G401.6 (cell line): ENCODE measurements at regions not wholly inside any gene's neighbourhood (a gene's known extent, or its start where the extent isn't known, plus 50 kb on each side); places are given as distances from the start of the nearest gene placed in this dataset.

Experiments
- FAIRE-seq: peaks from 2 replicates; lab custom pipeline; 2012; peaks lifted over from hg19 to GRCh38; lab: Jason Lieb, UNC

- FAIRE-seq, result no peak
Measured at GRCh38 chr20:7716286-7716972, 223.8 kb downstream of the HAO1 start.

GRCh38 chr20:7722564-7722963 lies 217.7 kb downstream of the HAO1 start:
- FAIRE-seq, result no peak

- no peak for FAIRE-seq
Measured at GRCh38 chr20:7723284-7723683, 217.0 kb downstream of the HAO1 start.

DNA sequence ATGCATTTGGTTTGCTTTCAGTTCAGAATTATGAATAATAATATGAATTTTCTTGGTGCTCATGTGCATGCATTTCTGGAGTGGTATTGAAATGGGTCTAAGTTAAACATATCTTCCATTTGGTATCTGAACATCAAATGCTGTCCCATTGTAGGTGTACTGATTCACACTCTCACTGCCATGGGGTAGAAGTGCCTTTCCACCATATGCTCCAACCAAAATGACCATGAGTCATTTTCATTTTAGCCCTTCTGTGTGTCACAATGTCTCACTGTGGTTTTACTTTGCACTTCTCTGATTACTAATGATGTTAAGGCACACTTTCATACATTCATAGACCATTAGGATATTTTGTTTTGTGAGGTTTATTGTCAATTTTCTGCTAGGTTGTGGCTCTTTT lies 211.9 kb downstream of the HAO1 start:
- no peak for FAIRE-seq

GRCh38 chr20:7734216-7734615 lies 206.0 kb downstream of the HAO1 start:
- no peak for FAIRE-seq

GRCh38 chr20:7736336-7736735 lies 203.9 kb downstream of the HAO1 start:
- no peak for FAIRE-seq

GRCh38 chr20:7741866-7742265 lies 198.4 kb downstream of the HAO1 start:
- FAIRE-seq, result no peak

- no peak for FAIRE-seq
Measured at GRCh38 chr20:7742479-7742878, 197.8 kb downstream of the HAO1 start.

- FAIRE-seq, result no peak
Measured at GRCh38 chr20:7744411-7744810, 195.8 kb downstream of the HAO1 start.

DNA sequence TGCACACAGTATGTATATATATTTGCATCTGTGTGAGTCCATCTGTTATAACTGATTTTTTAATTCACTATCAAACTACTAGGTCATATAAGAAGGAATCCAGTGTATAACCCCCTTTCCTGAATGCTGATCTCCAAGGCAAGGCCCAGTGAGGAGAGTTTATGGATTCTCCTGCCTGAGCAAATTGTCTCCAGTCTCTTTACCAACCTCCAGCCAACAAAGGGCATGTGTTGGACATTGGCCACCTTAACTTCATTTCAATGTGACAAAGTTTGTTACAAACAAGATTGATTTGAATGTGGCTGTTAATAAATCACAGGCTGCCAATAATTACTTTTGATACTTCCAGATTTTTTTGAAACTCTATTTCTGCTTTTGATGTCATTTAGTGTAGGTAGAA lies 191.6 kb downstream of the HAO1 start:
- FAIRE-seq, result no peak

DNA sequence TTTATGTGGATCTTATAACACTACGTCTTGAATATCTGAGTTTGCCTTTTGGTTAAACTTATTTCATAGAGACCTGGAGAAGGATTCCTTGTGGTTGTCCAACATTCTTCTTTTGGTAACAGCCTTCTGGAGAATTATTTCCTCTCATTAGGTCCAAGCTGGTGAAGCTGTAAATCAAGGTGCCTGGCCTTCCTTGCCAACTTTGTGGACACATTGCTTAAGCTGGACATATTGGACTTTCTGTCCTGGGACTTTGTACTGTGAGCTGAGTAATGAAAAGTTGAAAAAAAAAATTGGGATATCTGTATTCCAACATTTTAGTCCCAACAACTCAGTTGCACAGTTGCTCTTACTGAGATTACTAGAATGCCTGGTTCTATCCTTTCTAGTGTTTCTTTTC lies 186.2 kb downstream of the HAO1 start:
- no peak for FAIRE-seq

- no peak for FAIRE-seq
Measured at GRCh38 chr20:7758406-7758805, 181.9 kb downstream of the HAO1 start.

DNA sequence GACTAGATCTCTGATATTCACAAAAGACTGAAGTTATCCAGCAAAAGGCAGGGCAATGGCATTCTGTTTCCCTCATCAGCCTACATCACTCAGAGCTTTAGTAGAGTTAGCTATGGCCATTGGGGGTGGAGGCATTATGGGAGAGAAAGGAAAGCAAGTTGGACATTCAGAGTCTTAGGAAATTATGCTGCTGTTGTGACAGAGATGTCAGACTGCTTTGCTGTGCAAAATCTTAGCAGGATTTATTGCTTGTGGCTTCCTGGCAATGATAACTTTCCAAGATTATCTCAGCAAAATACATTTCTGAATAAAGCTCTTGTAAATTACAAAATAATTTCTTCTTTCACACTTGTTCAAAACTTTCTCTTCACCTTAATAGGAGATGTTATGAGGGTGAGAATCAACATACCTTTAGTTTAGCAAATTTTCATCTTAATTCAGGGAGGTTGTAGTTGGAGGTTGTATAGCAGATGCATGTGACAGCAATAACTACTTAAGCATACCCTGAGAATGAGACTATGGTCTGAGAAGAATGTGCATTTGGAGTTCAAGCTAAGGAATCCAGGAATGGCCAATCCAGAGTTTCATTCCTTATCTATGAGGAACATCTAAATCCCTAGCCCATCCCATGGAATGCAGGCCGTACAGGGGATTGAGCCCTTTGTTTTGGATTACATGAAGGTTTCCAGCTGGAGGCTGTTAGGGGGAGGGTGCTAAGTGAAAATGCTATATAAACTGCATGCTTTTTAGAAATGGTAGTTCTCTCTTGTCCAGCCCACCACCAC lies 179.8 kb downstream of the HAO1 start:
- no peak for FAIRE-seq

DNA sequence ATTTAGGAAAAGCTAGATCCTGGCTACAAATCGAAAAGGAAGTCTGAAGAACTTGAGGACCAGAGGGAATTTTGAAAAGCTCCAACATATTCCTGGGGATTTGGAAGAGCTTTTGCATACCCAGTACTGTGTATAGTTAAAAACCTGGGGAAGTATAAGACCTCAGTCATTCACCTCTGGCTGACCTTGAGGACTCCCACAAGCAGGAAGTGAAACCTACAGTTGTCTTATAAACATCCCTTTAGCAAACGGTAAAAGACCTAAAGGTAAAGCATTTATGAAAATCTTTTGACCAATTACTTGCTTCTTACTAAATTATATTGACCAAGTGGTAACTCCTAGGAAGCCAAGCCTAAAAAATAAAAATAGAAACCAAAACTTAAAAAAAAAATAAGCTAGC lies 175.0 kb downstream of the HAO1 start:
- no peak for FAIRE-seq

DNA sequence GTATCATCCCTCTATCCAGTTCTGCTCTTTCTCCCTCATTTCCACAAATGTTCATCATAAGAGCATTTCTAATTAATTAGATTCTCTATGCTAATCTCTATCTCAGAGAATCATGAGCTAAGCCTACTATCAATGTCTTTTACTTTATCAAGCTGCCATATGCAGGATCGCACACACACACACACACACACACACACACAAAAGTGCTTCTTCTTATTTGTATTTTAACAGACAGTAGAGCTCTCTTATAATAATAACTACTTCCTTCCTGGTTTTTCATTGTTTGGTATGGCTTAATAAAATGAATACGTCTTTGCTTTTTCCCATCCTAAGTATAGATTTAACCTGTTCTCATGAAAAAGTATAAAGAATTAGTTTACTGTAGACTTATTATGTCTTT lies 170.2 kb downstream of the HAO1 start:
- no peak for FAIRE-seq

- no peak for FAIRE-seq
Measured at GRCh38 chr20:7770578-7770977, 169.7 kb downstream of the HAO1 start.

DNA sequence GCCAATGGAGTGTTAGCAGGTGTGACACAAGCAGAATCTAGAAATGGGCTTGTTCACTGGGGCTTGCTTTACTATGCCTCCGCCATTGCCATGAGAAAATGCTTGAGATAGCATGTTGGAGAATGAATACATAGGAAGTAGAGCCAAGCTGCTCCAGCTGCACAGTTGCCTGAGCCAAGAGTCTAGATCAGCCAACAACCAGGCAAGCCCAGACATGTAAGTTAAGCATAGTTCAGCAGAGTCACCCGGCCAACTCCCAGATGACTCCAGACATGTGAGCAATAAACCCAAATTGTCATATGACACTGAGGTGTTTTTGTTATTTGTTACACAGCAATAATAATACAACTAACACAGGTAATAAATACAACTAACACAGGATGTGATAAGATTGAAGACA lies 167.9 kb downstream of the HAO1 start:
- no peak for FAIRE-seq

DNA sequence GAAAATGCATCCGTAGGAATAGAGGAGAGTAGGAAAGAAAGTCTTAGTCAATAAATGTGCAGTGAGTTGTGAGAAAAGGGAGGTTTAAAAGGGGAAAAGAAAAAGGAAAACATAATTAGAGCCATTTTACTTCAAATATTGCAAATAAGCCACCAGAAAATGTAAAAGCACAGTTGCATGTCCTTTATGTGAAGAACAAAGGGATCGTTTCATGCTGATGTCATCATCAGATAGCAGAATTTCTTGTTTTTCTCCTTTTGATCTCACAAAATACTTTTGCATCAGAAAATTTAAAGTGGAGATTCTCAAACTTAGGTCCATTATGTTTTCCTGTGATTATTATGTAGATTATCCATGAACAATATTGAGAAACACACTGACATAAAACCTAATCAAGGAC lies 166.7 kb downstream of the HAO1 start:
- no peak for FAIRE-seq

DNA sequence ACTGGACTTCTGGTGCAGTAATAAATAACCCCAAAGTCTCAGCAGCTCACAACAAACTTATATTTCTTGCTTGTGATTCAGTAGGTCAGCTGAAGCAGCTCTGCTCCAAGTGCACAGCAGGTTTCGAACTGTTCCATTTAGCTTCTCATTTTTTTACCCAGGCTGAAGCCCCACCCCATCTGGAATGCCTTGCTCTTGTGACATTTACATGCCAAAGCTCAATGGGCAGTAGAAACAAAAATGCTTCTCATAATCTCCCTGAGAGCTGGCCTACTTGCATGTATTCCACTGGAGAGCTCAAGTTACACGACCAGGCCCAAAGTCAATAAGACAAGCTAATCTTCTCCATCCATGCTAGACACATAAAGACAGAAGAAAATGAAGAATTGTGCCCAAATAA lies 165.2 kb downstream of the HAO1 start:
- FAIRE-seq, result no peak

GRCh38 chr20:7776148-7776547 lies 164.1 kb downstream of the HAO1 start:
- no peak for FAIRE-seq

DNA sequence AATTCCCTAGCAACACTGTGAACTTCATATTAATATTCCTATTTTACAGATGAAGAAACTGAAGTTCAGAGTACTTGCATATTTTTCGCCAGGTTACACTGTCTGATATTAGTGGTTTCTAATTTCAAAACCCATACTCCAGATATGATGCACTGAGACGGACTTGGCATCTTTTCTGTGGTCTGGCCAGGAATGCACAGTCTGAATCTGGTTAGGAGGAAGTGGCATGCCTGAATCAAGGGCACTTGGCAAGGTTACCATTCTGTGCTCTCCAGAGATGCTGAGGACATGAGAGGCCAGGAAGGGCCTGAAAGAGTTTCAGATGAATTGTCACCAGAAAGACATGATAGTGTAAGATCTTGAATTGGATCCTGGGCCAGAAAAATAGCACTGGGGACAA lies 150.1 kb downstream of the HAO1 start:
- FAIRE-seq, result no peak

GRCh38 chr20:7792150-7792869 lies 147.9 kb downstream of the HAO1 start:
- no peak for FAIRE-seq

GRCh38 chr20:7798176-7798575 lies 142.1 kb downstream of the HAO1 start:
- FAIRE-seq, result no peak
